ENCODE measurements at regions not wholly inside any gene's neighbourhood (a gene's known extent, or its start where the extent isn't known, plus 50 kb on each side); places are given as distances from the start of the nearest gene placed in this dataset.

DNA sequence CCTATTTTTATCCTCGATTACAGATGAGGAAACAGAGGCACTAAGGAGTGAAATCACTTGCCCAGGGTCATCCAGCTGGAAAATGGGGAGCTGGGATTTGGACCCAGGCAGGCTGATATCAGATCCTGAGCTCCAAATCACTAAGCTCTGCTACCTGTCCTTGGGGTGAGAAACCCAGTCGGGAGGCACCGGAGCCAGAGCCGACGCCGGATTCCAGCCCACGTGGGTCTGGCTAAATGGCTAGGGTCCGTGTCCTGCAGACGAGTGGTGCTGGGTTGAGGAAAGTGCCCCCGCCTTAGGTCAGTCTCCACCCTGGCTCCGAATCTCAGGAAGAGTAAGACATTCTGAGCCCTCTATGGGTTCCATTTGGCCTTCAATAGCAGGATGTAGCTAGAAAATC is 61.3 kb upstream of the GGTA1 start:
- Histone ChIP-seq H3K27me3 (no peaks in the 10 kb centered on the region), H3K36me3 (no peaks in the 10 kb centered on the region), H3K4me1 (peaks cover 29 to 41% (median 36%) of the 10 kb centered on the region in 4 donors), H3K9me3 (no peaks in the 10 kb centered on the region), H3K4me3 (no peak overlapping the region), H3K27ac (replicated peaks in 1 of 4) (no peak overlapping the region)
- no peak for TF ChIP-seq EP300 (IDR thresholded peaks at IDR 0.05)
- TF ChIP-seq POLR2A (IDR thresholded peaks at IDR 0.05; ENCODE audit: low read depth) = no peak
- no peak for TF ChIP-seq POLR2AphosphoS5 (IDR thresholded peaks at IDR 0.05)
- TF ChIP-seq, protein P1, sequence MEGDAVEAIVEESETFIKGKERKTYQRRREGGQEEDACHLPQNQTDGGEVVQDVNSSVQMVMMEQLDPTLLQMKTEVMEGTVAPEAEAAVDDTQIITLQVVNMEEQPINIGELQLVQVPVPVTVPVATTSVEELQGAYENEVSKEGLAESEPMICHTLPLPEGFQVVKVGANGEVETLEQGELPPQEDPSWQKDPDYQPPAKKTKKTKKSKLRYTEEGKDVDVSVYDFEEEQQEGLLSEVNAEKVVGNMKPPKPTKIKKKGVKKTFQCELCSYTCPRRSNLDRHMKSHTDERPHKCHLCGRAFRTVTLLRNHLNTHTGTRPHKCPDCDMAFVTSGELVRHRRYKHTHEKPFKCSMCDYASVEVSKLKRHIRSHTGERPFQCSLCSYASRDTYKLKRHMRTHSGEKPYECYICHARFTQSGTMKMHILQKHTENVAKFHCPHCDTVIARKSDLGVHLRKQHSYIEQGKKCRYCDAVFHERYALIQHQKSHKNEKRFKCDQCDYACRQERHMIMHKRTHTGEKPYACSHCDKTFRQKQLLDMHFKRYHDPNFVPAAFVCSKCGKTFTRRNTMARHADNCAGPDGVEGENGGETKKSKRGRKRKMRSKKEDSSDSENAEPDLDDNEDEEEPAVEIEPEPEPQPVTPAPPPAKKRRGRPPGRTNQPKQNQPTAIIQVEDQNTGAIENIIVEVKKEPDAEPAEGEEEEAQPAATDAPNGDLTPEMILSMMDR (IDR thresholded peaks at IDR 0.05) = no peak
- WGBS = 98% methylated on average over 9 of the region's 11 CpGs
- DNase-seq (ENCODE audit: extremely low spot score) = no peak
- intact Hi-C loops (cut with DNase I) = no loop called here

DNA sequence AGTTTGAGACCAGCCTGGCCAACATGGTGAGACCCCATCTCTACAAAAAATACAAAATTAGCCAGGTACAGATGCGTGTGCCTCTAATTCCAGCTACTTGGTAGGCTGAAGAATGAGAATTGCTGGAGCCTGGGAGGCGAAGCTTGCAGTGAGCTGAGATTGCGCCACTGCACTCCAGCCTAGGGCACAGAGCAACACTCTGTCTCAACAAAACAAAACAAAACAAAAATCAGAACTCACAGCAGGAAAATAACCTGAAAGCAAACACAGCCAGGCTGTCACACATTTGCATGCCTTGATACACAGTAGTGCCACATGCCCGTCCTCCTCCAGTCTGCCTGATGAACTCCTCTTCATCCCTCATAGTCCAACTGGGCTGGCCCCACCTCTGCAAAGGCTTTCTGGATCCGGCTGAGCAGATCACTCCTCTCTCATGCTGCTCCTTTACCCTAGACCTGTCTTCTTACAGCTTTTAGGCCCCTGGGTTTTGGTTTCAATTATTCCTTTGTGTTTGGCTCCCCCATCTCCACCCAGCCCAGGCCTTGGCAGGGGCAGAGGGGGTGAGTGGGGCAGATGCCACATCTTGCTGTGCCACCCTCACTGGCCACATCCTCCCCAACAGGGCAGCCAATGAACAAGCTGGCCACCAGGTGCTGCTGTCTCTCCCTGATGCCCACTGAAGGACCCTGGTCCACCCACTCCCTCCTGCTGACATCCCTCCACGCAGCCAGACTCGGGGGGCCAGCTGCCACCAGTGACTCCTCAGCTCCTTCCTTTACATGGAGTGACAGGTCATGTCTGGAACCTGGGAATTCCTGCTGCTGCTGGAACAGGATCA is 62.0 kb upstream of the GGTA1 start:
- no peaks in the 10 kb centered on the region for H3K27me3 ChIP-seq
- H3K9me3 ChIP-seq = no peaks in the 10 kb centered on the region
- H3K27ac ChIP-seq (replicated peaks in 1 of 4) = no peak overlapping the region
- intact Hi-C loops (cut with DNase I) = no loop called here
- no peaks in the 10 kb centered on the region for H3K36me3 ChIP-seq
- no peak overlapping the region for H3K4me3 ChIP-seq
- no peak for DNase-seq (ENCODE audit: extremely low spot score)
- H3K4me1 ChIP-seq = peaks cover 30 to 41% (median 36%) of the 10 kb centered on the region in 4 donors
- TF ChIP-seq POLR2AphosphoS5 (IDR thresholded peaks at IDR 0.05) = no peak
- TF ChIP-seq, protein P1 (IDR thresholded peaks at IDR 0.05) = no peak
- no peak for TF ChIP-seq POLR2A (IDR thresholded peaks at IDR 0.05; ENCODE audit: low read depth)
- TF ChIP-seq EP300 (IDR thresholded peaks at IDR 0.05) = no peak
- WGBS = 89% methylated on average over 7 of the region's 7 CpGs

DNA sequence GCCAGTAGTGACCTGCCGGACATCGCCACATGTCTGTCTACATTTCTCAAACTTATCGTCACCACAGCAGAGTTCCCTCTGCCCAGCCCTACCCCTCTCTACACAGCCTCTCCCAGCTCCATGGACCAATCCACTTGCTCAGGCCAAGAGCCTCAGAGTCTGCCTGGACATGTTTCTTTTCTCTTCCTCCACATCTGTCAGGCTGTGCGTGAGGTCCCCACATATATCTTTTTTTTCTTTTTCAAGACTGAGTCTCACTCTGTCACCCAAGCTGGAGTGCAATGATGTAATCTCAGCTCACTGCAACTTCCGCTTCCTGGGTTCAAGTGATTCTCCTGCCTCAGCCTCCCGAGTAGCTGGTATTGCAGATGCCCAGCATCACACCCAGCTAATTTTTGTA is 62.7 kb upstream of the GGTA1 start:
- intact Hi-C loops (cut with DNase I) = no loop called here
- WGBS = 84% methylated on average over 6 of the region's 6 CpGs
- H3K4me1 ChIP-seq = peaks cover 30 to 41% (median 36%) of the 10 kb centered on the region in 4 donors
- H3K4me3 ChIP-seq = no peak overlapping the region
- no peak overlapping the region for H3K27ac ChIP-seq (replicated peaks in 1 of 4)
- H3K9me3 ChIP-seq = no peaks in the 10 kb centered on the region
- no peaks in the 10 kb centered on the region for H3K36me3 ChIP-seq
- TF ChIP-seq POLR2AphosphoS5 (IDR thresholded peaks at IDR 0.05) (no peak), POLR2A (IDR thresholded peaks at IDR 0.05; ENCODE audit: low read depth) (no peak), EP300 (IDR thresholded peaks at IDR 0.05) (no peak)
- TF ChIP-seq, protein P1 (IDR thresholded peaks at IDR 0.05) = no peak
- no peak for DNase-seq (ENCODE audit: extremely low spot score)
- H3K27me3 ChIP-seq = no peaks in the 10 kb centered on the region

DNA sequence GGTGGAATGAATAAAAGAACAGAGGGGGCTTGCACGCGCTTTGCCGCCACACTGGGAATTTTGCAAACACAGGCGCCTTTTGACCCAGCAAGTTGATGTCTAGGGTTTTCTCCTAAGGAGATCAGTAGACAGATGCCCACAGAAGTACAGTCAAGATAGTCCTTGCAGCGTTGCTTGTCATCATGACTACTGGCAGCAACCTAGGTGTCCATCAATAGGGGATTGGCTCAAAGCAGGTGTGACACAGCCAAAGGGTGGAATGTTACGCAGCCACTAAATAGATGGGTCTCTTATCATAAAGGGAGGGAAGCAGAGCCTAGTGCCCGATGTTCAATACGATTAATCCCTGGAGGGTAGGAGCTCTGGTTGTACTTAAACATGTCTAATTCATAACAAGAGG is 63.8 kb upstream of the GGTA1 start:
- H3K9me3 ChIP-seq = no peaks in the 10 kb centered on the region
- no peak overlapping the region for H3K4me3 ChIP-seq
- no peaks in the 10 kb centered on the region for H3K36me3 ChIP-seq
- TF ChIP-seq, protein P1 (IDR thresholded peaks at IDR 0.05) = no peak
- no peak for TF ChIP-seq POLR2A (IDR thresholded peaks at IDR 0.05; ENCODE audit: low read depth)
- no peak for TF ChIP-seq EP300 (IDR thresholded peaks at IDR 0.05)
- no peak for TF ChIP-seq POLR2AphosphoS5 (IDR thresholded peaks at IDR 0.05)
- DNase-seq (ENCODE audit: extremely low spot score) = no peak
- peaks cover 30 to 41% (median 36%) of the 10 kb centered on the region in 4 donors for H3K4me1 ChIP-seq
- 95% methylated on average over 8 of the region's 8 CpGs for WGBS
- H3K27ac ChIP-seq (replicated peaks in 1 of 4) = no peak overlapping the region
- intact Hi-C loops (cut with DNase I) = no loop called here
- no peaks in the 10 kb centered on the region for H3K27me3 ChIP-seq

Data from esophagus muscularis mucosa (tissue), 4 donors.